ENCODE measurements at regions not wholly inside any gene's neighbourhood (a gene's known extent, or its start where the extent isn't known, plus 50 kb on each side); places are given as distances from the start of the nearest gene placed in this dataset.
A peak's percentile ranks its signal among the peaks of the same experiment; 100 is the strongest.

DNA sequence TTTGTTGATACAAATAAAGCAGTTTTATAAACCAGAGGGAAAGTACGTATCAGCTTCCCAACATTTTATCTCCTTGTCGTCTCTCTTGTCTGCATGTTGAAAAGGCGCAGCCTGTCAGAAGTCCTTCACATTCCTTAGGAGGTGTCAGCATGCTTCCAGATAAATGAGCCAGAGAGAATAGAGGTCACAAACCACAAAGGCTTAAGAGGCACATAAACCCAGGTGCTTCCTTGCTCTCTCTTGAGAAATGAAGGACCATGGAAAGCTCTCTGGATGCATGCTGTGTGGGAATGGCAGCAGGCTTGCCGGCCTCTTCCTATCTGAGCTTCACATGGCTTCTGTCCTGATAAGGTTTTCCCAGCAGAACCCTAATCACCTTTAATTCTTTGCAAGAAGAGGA, 448.5 kb downstream of the XPNPEP1 start:
- DNase-seq, result no peak

DNA sequence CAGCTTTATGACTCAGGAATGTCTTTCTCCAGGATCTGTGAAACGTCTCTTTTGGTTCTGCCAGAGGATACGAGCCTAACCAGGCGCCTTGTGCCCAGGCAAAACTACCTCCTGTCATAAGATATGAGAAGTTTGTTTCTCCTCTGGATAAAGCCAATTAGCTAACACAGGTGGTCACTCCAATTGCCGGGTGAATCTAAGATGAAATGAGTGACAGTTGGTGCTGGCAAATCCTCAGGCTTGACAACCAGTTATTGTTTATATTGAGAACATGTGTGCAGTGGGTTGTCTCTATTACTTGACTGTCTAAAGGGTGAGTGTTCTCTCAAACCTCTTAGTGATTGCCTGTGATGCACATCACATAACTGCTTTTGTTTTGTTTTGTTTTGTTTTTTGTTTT, 449.1 kb downstream of the XPNPEP1 start:
- DNase-seq, result no peak

- DNase-seq, result no peak
These were observed 455.8 kb downstream of the XPNPEP1 start for GRCh38 chr10:109467551-109467950.

- DNase-seq, result no peak
These were observed 458.4 kb downstream of the XPNPEP1 start for GRCh38 chr10:109464949-109465348.

GRCh38 chr10:109457302-109457638, 466.0 kb downstream of the XPNPEP1 start:
- no peak for DNase-seq

DNA sequence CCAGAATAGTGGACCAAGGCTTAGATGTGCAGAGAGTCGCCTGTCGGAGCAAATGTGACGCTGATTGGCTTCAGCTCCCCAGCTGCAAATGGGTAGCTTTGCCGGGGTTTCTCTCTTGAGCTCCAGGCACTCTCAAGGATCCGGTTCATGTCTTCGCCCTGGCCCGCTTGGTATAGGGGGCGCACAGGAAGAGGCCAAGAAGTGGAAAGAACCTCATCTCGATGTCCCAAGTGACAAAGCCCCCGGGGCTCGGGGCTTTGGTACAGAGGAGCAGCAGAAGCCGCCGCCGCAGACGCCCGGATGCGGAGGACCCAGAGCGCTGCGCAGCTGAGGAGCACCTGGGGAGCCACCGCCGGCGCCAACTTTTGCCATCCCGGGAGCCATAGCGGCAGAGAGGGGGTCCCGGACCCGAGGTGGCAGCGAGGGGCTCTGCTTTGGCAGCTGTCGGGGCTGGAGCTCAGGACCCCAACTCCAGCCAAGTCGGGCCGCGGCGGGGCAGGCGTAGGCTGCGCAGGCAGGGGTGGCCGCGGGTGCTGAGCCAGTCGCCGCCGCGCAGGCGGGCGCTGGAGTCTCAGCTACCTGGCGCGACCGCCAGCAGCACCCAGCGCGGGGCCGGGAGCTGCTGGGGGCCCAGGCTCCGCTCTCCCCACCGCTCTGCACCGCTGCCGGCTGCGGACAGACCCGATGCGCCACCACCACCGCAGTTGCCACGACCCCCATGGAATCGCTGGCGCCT, 466.6 kb downstream of the XPNPEP1 start:
- DNase-seq, result no peak

DNA sequence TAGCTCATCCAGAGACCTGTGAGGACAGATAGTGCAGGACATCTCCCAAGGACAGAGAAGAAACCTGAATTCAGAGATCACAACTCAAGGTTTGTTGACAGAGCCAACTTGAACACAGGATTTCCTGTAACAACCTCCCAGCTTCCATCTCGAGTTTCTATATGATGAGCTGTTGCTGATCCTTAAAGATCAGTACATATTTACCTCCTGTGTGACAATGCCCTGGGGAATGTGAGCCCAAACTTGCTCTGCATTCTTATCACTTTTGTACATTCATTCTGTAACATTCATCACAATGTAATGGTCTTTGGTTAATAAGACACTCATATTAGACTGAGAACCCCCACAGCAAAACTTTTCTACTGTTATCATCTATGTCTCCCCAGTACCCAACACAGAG, 468.6 kb downstream of the XPNPEP1 start:
- no peak for DNase-seq

DNA sequence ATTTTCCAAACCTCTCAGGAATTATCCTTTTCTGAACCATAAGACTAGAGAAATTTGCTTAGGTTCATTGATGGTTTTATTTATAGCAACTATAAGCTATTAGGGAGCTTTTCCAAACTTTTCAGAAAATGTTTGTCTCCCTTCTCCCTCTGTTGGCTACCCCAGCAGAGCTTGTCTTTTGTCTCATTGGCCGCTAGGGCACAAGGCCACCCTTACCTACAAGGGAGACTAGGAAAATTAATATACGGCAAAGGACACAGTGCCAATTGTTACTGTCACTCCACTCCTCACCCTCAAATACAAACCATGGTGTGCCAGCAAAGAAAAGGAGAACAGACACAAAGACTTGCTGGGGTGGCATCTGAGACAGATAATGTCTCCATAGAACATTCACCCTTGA, 471.4 kb downstream of the XPNPEP1 start:
- no peak for DNase-seq

DNA sequence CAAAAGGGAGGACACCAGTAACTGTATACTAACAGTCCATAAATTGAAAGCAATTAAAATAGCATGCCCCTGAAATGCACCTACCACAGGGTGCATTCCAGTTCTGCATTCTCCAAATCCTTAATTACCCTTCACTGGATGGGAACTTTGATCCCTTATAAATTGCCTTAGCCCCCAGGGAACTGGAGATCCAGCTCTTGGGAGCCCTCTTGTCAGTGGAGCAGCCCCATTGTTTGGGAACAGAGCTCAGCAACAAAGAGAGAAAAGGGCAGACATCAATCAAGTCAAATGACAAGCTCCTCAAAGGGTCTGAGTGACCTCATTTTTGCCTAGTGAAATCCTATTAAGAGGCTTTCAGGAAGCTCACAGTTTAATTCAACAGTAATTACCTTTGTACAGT, 472.6 kb downstream of the XPNPEP1 start:
- DNase-seq, result no peak

DNA sequence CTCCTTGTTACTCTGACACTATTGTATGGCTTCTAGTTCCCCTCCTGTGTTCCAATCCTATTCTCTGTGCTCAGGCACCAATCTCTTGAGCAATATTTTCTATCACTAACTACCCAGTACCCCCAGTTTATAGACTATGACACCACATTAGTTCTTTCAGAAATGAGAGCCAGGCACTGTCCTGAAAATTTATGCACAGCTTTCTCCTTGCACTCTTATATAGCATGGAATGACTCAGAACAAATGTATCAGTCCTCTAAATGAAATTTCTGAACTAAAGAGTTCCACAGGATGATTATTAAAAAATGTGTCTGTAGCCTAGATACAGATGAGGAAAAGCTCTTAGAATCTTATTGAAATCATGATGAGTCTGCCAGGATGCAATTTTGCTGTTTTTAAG, 489.9 kb downstream of the XPNPEP1 start:
- DNase-seq, result no peak

- DNase-seq, result no peak
These were observed 491.0 kb downstream of the XPNPEP1 start for GRCh38 chr10:109432281-109432680.

DNA sequence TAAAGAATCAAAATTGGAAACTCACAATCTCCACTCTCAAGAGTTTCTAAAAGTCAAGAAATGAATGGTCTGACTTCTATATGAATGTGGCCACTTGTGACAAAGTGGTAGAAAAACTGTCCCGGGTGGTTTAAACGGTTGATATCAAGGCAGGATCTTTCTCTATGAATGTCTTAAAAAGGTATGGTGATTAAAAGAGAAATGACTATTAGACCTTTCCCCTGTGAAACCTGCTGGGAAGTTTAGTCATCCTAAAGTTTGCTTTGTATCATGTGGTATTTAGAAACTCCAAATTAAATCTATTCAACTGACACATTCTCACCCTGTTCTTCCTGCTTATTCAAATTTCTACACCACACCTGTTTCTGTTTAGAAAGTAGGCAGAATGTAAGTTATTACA, 492.5 kb downstream of the XPNPEP1 start:
- no peak for DNase-seq

GRCh38 chr10:109430043-109430760, 493.1 kb downstream of the XPNPEP1 start:
- DNase-seq, result peak; percentile 29

DNA sequence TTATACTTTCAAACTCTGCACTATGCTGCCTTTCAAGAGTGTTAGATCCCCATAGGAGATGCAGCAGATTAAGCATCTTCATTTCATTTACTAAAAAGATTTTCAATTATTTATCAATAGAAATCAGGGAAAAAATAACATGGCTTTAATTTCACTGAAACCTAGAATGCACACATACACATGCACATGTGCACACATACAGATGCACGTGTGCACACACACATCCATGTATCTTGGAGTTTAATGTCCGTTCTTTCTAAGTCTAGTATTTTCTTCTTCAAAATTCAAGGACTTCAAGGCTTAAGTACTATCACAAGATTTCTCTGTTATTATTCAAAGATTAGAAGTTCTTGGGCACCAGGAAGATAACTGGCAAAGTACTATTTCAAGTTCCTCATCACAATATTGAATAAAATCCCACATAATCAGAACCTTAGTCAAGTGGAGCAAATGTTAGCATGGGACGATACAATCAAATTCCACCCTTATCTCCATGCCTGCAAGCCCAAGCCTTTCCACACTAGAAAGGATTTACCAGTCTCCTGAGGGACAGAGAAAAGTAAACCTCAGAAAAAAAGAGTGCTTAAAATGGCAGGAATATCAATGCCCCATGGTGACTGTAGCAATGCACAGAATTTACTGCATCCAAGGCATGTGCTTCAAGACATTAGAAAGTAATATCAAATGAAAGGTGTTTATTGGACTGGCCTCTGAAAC, 494.4 kb downstream of the XPNPEP1 start:
- DNase-seq, result no peak

GRCh38 chr10:109427411-109427810, 495.9 kb downstream of the XPNPEP1 start:
- DNase-seq, result no peak

DNA sequence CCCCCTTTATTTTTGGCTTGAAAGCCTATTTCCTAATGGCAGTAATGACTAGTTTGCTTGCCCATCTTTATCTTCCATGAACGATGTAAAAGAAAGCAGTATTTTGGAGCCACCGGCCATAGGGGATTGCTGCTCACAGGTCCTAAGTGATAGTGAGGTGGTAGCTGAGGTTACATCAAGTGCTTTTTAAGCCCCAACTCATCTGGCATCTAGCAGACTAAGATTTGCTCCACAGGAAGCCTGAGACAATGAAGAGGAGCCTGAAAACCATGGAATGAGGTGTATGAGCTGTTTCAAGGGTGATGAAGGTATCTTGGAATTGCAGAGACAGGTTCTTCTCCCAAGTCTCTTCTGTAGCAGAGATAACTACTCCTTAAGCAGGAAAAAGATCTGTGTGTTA, 496.3 kb downstream of the XPNPEP1 start:
- DNase-seq, result no peak

- no peak for DNase-seq
These were observed 504.5 kb downstream of the XPNPEP1 start for GRCh38 chr10:109418795-109419194.

GRCh38 chr10:109417803-109418202, 505.5 kb downstream of the XPNPEP1 start:
- no peak for DNase-seq

- no peak for DNase-seq
These were observed 511.0 kb downstream of the XPNPEP1 start for GRCh38 chr10:109412353-109412752.

GRCh38 chr10:109411917-109412316, 511.4 kb downstream of the XPNPEP1 start:
- no peak for DNase-seq

GRCh38 chr10:109405338-109405737, 518.0 kb downstream of the XPNPEP1 start:
- no peak for DNase-seq

DNA sequence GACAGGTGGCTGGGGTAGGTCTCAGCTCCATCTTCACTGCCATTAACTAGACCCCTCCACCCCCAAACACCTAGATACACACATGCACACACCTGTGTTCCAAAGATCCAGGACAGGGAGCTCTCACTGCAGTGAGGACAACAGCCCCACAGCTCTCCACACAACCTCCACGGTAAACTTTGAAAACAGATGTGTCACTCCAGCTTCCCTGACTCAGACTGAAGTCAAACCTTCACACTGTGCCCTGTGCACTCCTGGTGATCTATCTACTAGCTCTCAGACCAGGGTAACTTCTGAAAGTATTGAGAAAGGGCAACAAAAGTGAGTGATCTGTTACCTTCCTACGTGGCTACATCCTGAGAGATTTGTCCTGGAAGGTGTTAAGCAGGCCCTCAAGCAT, 519.8 kb downstream of the XPNPEP1 start:
- DNase-seq, result no peak

GRCh38 chr10:109393425-109393824, 529.9 kb downstream of the XPNPEP1 start:
- no peak for DNase-seq

- no peak for DNase-seq
These were observed 536.4 kb downstream of the XPNPEP1 start for GRCh38 chr10:109386921-109387320.
